Urinary bladder (tissue), 3 donors: ENCODE measurements at regions not wholly inside any gene's neighbourhood (a gene's known extent, or its start where the extent isn't known, plus 50 kb on each side); places are given as distances from the start of the nearest gene placed in this dataset.

ENCODE experiments used
- DNase-seq: peaks from one replicate; pipeline ENCODE4 v3.0.0-alpha.2; 2015; ENCODE audit errors: extremely low spot score
- H3K27ac ChIP-seq: one replicate; pipeline ENCODE4 v1.5.1; 2013; ENCODE audit warnings: low read depth, mild to moderate bottlenecking, moderate library complexity
- H3K36me3 ChIP-seq: one replicate; pipeline ENCODE4 v1.6.1; 2013; ENCODE audit warnings: mild to moderate bottlenecking, moderate library complexity; ENCODE audit not compliant: insufficient read depth
- H3K4me1 ChIP-seq: one replicate; pipeline ENCODE4 v1.6.1; 2013; ENCODE audit warnings: mild to moderate bottlenecking, moderate library complexity; ENCODE audit not compliant: insufficient read depth
- H3K4me3 ChIP-seq: one replicate; pipeline ENCODE4 v1.5.1; 2013; ENCODE audit warnings: low read depth, low read length
- WGBS: extraction: QIAGEN DNeasy Blood & Tissue Kit; methylation state at CpG from one replicate; pipeline ENCODE4 v1.1.7; 2013; 5-methylcytosine and 5-hydroxymethylcytosine counted together
- donor health status: healthy with polysubstance abuse.
- donor health status: healthy.

- Histone ChIP-seq H3K27ac (no peak overlapping the region), H3K36me3 (no peaks in the 10 kb centered on the region), H3K4me3 (no peak overlapping the region), H3K4me1 (no peaks in the 10 kb centered on the region)
- 95% methylated on average over 7 of the region's 7 CpGs for WGBS
- DNase-seq: no peak
Observed at GRCh38 chr6:165906736-165907135, 243.7 kb upstream of the PDE10A start.

- Histone ChIP-seq H3K36me3 (no peaks in the 10 kb centered on the region), H3K4me1 (no peaks in the 10 kb centered on the region), H3K4me3 (no peak overlapping the region), H3K27ac (no peak overlapping the region)
- 80% methylated on average over 1 of the region's 2 CpGs for WGBS
- no peak for DNase-seq
Observed at GRCh38 chr6:165905744-165906143, 242.7 kb upstream of the PDE10A start.

GRCh38 chr6:165900970-165901369 lies 237.9 kb upstream of the PDE10A start:
- DNase-seq: no peak
- H3K4me1 ChIP-seq: no peaks in the 10 kb centered on the region
- WGBS: 68% methylated on average over 10 of the region's 10 CpGs
- H3K4me3 ChIP-seq: no peak overlapping the region
- no peak overlapping the region for H3K27ac ChIP-seq
- no peaks in the 10 kb centered on the region for H3K36me3 ChIP-seq

- H3K27ac ChIP-seq: no peak overlapping the region
- H3K4me1 ChIP-seq: no peaks in the 10 kb centered on the region
- no peak for DNase-seq
- no peak overlapping the region for H3K4me3 ChIP-seq
- 66% methylated on average over 6 of the region's 6 CpGs for WGBS
- H3K36me3 ChIP-seq: no peaks in the 10 kb centered on the region
Observed at GRCh38 chr6:165899611-165900010, 236.6 kb upstream of the PDE10A start.

GRCh38 chr6:165895421-165896165 lies 232.6 kb upstream of the PDE10A start:
- Histone ChIP-seq H3K4me3 (no peak overlapping the region), H3K27ac (no peak overlapping the region)
- WGBS: 75% methylated on average over 10 of the region's 10 CpGs

GRCh38 chr6:165894171-165894825 lies 231.3 kb upstream of the PDE10A start:
- H3K4me3 ChIP-seq: no peak overlapping the region
- DNase-seq: no peak
- no peaks in the 10 kb centered on the region for H3K36me3 ChIP-seq
- no peak overlapping the region for H3K27ac ChIP-seq
- H3K4me1 ChIP-seq: no peaks in the 10 kb centered on the region
- 55% methylated on average over 10 of the region's 10 CpGs for WGBS

More at GRCh38 chr6:165895421-165896165, 232.6 kb upstream of the PDE10A start:
- Histone ChIP-seq H3K4me1 (no peaks in the 10 kb centered on the region), H3K36me3 (no peaks in the 10 kb centered on the region)
- DNase-seq: no peak

- 81% methylated on average over 6 of the region's 6 CpGs for WGBS
- no peak overlapping the region for H3K4me3 ChIP-seq
- H3K36me3 ChIP-seq: no peaks in the 10 kb centered on the region
- no peaks in the 10 kb centered on the region for H3K4me1 ChIP-seq
- H3K27ac ChIP-seq: no peak overlapping the region
- DNase-seq: no peak
Observed at GRCh38 chr6:165893431-165893830, 230.4 kb upstream of the PDE10A start.

- whole genome bisulfite sequencing: 83% methylated on average over 5 of the region's 5 CpGs
- Histone ChIP-seq H3K27ac (no peak overlapping the region), H3K4me1 (no peaks in the 10 kb centered on the region), H3K36me3 (no peaks in the 10 kb centered on the region), H3K4me3 (no peak overlapping the region)
- DNase-seq: no peak
Observed at GRCh38 chr6:165891320-165891719, 228.3 kb upstream of the PDE10A start.

GRCh38 chr6:165890404-165890735 lies 227.3 kb upstream of the PDE10A start:
- no peaks in the 10 kb centered on the region for H3K4me1 ChIP-seq
- no peak overlapping the region for H3K4me3 ChIP-seq
- DNase-seq: no peak
- no peaks in the 10 kb centered on the region for H3K36me3 ChIP-seq
- WGBS: 42% methylated on average over 9 of the region's 9 CpGs
- no peak overlapping the region for H3K27ac ChIP-seq

- no peak overlapping the region for H3K27ac ChIP-seq
- 15% methylated on average over 7 of the region's 7 CpGs for WGBS
- no peak for DNase-seq
Observed at GRCh38 chr6:165889636-165890403, 226.8 kb upstream of the PDE10A start.

GRCh38 chr6:165886169-165886568 lies 223.1 kb upstream of the PDE10A start:
- Histone ChIP-seq H3K4me3 (no peak overlapping the region), H3K36me3 (no peaks in the 10 kb centered on the region), H3K4me1 (no peaks in the 10 kb centered on the region), H3K27ac (no peak overlapping the region)
- WGBS: 94% methylated on average over 1 of the region's 1 CpG
- DNase-seq: no peak

More at GRCh38 chr6:165889636-165890403, 226.8 kb upstream of the PDE10A start:
- Histone ChIP-seq H3K4me1 (no peaks in the 10 kb centered on the region), H3K4me3 (no peak overlapping the region), H3K36me3 (no peaks in the 10 kb centered on the region)

GRCh38 chr6:165884813-165885765 lies 222.0 kb upstream of the PDE10A start:
- no peaks in the 10 kb centered on the region for H3K4me1 ChIP-seq
- peak; percentile 50 for DNase-seq
- WGBS: 38% methylated on average over 32 of the region's 32 CpGs
- no peak overlapping the region for H3K27ac ChIP-seq
- no peak overlapping the region for H3K4me3 ChIP-seq
- H3K36me3 ChIP-seq: no peaks in the 10 kb centered on the region
